HCT116 (cell line): ENCODE measurements at regions not wholly inside any gene's neighbourhood (a gene's known extent, or its start where the extent isn't known, plus 50 kb on each side); places are given as distances from the start of the nearest gene placed in this dataset.

Experiments used
- ATAC-seq: fragments of 200-7000 bp; cut with Tn5 transposase; 2 replicates; pipeline ENCODE4 v1.9.1; 2020; ENCODE audit warnings: mild to moderate bottlenecking, moderate library complexity
- BruUV-seq: library from RNA; stranded (reverse); fragments of 400-500 nt; replicated peaks from 2 replicates; lab custom pipeline; 2021; lab: Mats Ljungman, UMichigan
- CTCF ChIA-PET: fragments of 300-600 bp; sonication (Branson Sonifier 250); formaldehyde crosslinking; loops from one replicate; lab custom pipeline; 2021; ENCODE audit warnings: antibody characterized with exemption; lab: Charles Lee
- POLR2A ChIA-PET: fragments of 300-600, 350-600 bp; sonication (Branson Sonifier 250); formaldehyde crosslinking; loops from one replicate; lab custom pipeline; 2021; ENCODE audit warnings: antibody characterized with exemption; lab: Charles Lee
- RAD21 ChIA-PET, 2 experiments: fragments of 300-600 bp; sonication (Branson Sonifier 250); formaldehyde crosslinking; loops; one replicate each; lab custom pipeline; 2023; ENCODE audit warnings: low total read pairs in 2 of 2; ENCODE audit not compliant: uncharacterized antibody in 2 of 2, unreplicated experiment in 2 of 2, low non-redundant PET in 1 of 2; lab: Charles Lee
- DNase-seq: peaks from one replicate; pipeline ENCODE4 v3.0.0-alpha.2; 2010; ENCODE audit warnings: low read depth, low spot score
- H2AFZ ChIP-seq: fragments of 200-600 bp; shearing (Covaris generic), sonication (generic); 2 replicates; pipeline ENCODE4 v1.6.1; 2017; ENCODE audit warnings: low read depth, mixed run types, mixed read lengths, antibody characterized with exemption, low read length; ENCODE audit not compliant: poor library complexity, severe bottlenecking
- H3K27ac ChIP-seq: 2 replicates; pipeline ENCODE4 v1.5.1; 2012; ENCODE audit warnings: low read depth, low read length
- H3K27me3 ChIP-seq: fragments of 200-600 bp; sonication (generic); 2 replicates; pipeline ENCODE4 v1.6.1; 2016; ENCODE audit warnings: mixed run types, low read length, mixed read lengths; ENCODE audit not compliant: insufficient read depth
- H3K36me3 ChIP-seq, 2 experiments: fragments of 200-500 bp in 1 of 2; fragments of 200-600 bp in 1 of 2; sonication (Bioruptor generic) in 1 of 2; sonication (generic) in 1 of 2; 2 replicates each; pipeline versions ENCODE4 v1.5.1 to v1.6.1; 2014 to 2016; ENCODE audit warnings: low read length in 2 of 2, inconsistent platforms in 1 of 2, mixed read lengths in 1 of 2, mixed run types in 1 of 2; ENCODE audit not compliant: insufficient read depth in 2 of 2, control insufficient read depth in 1 of 2
- H3K4me1 ChIP-seq, 2 experiments: fragments of 200-600 bp in 1 of 2; sonication (generic) in 1 of 2; 2 replicates each; pipeline versions ENCODE4 v1.5.1 to v1.6.1; 2012 to 2017; ENCODE audit warnings: low read length in 2 of 2, inconsistent platforms in 1 of 2, mild to moderate bottlenecking in 1 of 2, mixed read lengths in 1 of 2, mixed run types in 1 of 2, moderate library complexity in 1 of 2; ENCODE audit not compliant: insufficient read depth in 2 of 2, control insufficient read depth in 1 of 2
- H3K4me2 ChIP-seq: fragments of 200-600 bp; sonication (generic); 2 replicates; pipeline ENCODE4 v1.6.1; 2017; ENCODE audit warnings: mixed run types, low read length, mixed read lengths
- H3K4me3 ChIP-seq, 2 experiments: fragments of 200-600 bp in 1 of 2; sonication (generic) in 1 of 2; replicated peaks in 1 of 2; 2 replicates each; pipeline ENCODE4 v1.5.1; 2011 to 2016; ENCODE audit warnings: low read length in 2 of 2, control low read depth in 1 of 2, low read depth in 1 of 2, mild to moderate bottlenecking in 1 of 2, mixed read lengths in 1 of 2, mixed run types in 1 of 2
- H3K79me2 ChIP-seq: fragments of 200-600 bp; sonication (generic); 2 replicates; pipeline ENCODE4 v1.6.1; 2017; ENCODE audit warnings: mild to moderate bottlenecking, mixed run types, low read length, moderate library complexity, mixed read lengths; ENCODE audit not compliant: insufficient read depth
- H3K9ac ChIP-seq: fragments of 200-600 bp; sonication (generic); 2 replicates; pipeline ENCODE4 v1.6.1; 2016; ENCODE audit warnings: low read length, mixed read lengths
- H3K9me2 ChIP-seq: fragments of 200-600 bp; sonication (generic), shearing (Covaris generic); 2 replicates; pipeline ENCODE4 v1.6.1; 2017; ENCODE audit warnings: mixed run types, mild to moderate bottlenecking, moderate library complexity; ENCODE audit not compliant: insufficient read depth
- H3K9me3 ChIP-seq, 2 experiments: fragments of 200-500 bp in 1 of 2; fragments of 200-600 bp in 1 of 2; sonication (Bioruptor generic) in 1 of 2; sonication (generic) in 1 of 2; 2 replicates each; pipeline ENCODE4 v1.6.1; 2014 to 2017; ENCODE audit warnings: low read length in 2 of 2, mixed read lengths in 2 of 2, inconsistent platforms in 1 of 2, low read depth in 1 of 2, mild to moderate bottlenecking in 1 of 2, mixed run types in 1 of 2, moderate library complexity in 1 of 2; ENCODE audit not compliant: control insufficient read depth in 1 of 2, insufficient read depth in 1 of 2
- H4K20me1 ChIP-seq: fragments of 200-600 bp; sonication (generic), shearing (Covaris generic); 2 replicates; pipeline ENCODE4 v1.6.1; 2017; ENCODE audit warnings: mixed run types, mild to moderate bottlenecking, moderate library complexity; ENCODE audit not compliant: insufficient read depth
- CBX3 ChIP-seq: IDR thresholded peaks from 2 replicates; pipeline ENCODE4 v1.6.1; 2012; ENCODE audit warnings: low read depth
- CEBPB ChIP-seq: IDR thresholded peaks from 2 replicates; pipeline ENCODE4 v1.6.1; 2012; ENCODE audit warnings: low read depth
- EGR1 ChIP-seq: IDR thresholded peaks from 2 replicates; pipeline ENCODE4 v1.6.1; 2012; ENCODE audit warnings: low read depth
- ELF1 ChIP-seq: IDR thresholded peaks from 2 replicates; pipeline ENCODE4 v1.6.1; 2012; ENCODE audit warnings: low read depth, borderline replicate concordance
- EZH2 ChIP-seq: fragments of 200-600 bp; sonication (generic); IDR thresholded peaks from 2 replicates; pipeline ENCODE4 v1.6.1; 2017; ENCODE audit warnings: antibody characterized with exemption, mixed run types
- FOSL1 ChIP-seq: IDR thresholded peaks from 2 replicates; pipeline ENCODE4 v1.6.1; 2012; ENCODE audit warnings: low read depth
- JUND ChIP-seq: IDR thresholded peaks from 2 replicates; pipeline ENCODE4 v1.6.1; 2012
- POLR2A ChIP-seq: IDR thresholded peaks from 2 replicates; pipeline ENCODE4 v1.7.0; 2011; ENCODE audit warnings: borderline replicate concordance; ENCODE audit not compliant: insufficient read depth, insufficient read length; ENCODE audit errors: extremely low read depth
- RAD21 ChIP-seq: IDR thresholded peaks from 2 replicates; pipeline ENCODE4 v1.6.1; 2012; ENCODE audit warnings: low read depth, mild to moderate bottlenecking
- SRF ChIP-seq: IDR thresholded peaks from 2 replicates; pipeline ENCODE4 v1.6.1; 2012; ENCODE audit warnings: low read depth
- YY1 ChIP-seq: IDR thresholded peaks from 2 replicates; pipeline ENCODE4 v1.6.1; 2011; ENCODE audit warnings: low read length, low read depth, moderate library complexity, mild to moderate bottlenecking; ENCODE audit not compliant: insufficient replicate concordance; ENCODE audit errors: extremely low read depth
- ZNF274 ChIP-seq: fragments of 200-500 bp; sonication (Bioruptor generic); IDR thresholded peaks from 2 replicates; pipeline ENCODE4 v1.6.1; 2014; ENCODE audit warnings: mild to moderate bottlenecking, low read depth, low read length, inconsistent platforms
- intact Hi-C: fragments of 100-400 bp; cut with micrococcal nuclease; formaldehyde crosslinking; loops from 2 replicates; pipeline ENCODE4 v1.10.0; 2022
- TF ChIP-seq, protein P1 (sequence below), 3 experiments: fragments of 200-600 bp in 1 of 3; sonication (generic) in 1 of 3; IDR thresholded peaks in 2 of 3; conservative IDR thresholded peaks in 1 of 3; 2 replicates each; pipeline ENCODE4 v1.5.1; 2012 to 2017; ENCODE audit warnings: low read depth in 2 of 3, low read length in 2 of 3, antibody characterized with exemption in 1 of 3, borderline replicate concordance in 1 of 3, control low read depth in 1 of 3, mild to moderate bottlenecking in 1 of 3, mixed read lengths in 1 of 3, mixed run types in 1 of 3, moderate library complexity in 1 of 3; ENCODE audit not compliant: insufficient read depth in 1 of 3
- TF ChIP-seq, protein P2 (sequence below): IDR thresholded peaks from 2 replicates; pipeline ENCODE4 v1.6.1; 2012
- TF ChIP-seq, protein P3 (sequence below): IDR thresholded peaks from 2 replicates; pipeline ENCODE4 v1.6.1; 2012; ENCODE audit warnings: low read depth
- TF ChIP-seq, protein P4 (sequence below): IDR thresholded peaks from 2 replicates; pipeline ENCODE4 v1.6.1; 2011; ENCODE audit warnings: mild to moderate bottlenecking, low read length, moderate library complexity; ENCODE audit not compliant: insufficient replicate concordance; ENCODE audit errors: extremely low read depth

DNA sequence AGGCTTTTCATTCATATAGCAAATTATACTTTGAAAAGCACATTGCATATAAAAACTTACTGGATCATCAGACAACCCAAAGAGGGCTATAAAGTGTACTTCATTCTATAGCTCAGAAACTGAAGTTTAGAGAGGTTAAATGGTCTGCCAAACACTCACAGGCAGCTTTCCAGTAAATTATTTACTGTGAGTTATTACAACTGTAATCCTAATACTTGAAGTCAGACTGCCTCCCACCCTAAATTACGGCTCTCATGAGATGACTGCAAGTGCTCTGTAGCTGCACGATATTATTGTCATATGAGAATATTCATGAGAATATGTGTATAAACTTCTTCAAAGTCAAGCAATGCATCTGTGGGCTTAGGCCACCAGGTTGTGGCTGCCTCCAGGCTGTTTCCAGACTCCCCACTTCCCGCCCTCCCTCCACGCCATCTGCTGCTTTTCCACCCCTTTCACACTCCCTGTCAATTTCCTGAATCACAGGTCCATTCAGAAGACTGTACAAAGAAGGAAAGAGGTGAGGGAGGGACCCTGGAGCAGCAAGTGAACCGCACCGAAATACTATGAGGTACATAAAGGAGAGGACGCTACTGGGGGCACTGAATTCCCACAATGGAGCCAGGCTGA, 111.1 kb upstream of the SPOPL start (continued):
- TF ChIP-seq CEBPB = no peak
- TF ChIP-seq, protein P1, sequence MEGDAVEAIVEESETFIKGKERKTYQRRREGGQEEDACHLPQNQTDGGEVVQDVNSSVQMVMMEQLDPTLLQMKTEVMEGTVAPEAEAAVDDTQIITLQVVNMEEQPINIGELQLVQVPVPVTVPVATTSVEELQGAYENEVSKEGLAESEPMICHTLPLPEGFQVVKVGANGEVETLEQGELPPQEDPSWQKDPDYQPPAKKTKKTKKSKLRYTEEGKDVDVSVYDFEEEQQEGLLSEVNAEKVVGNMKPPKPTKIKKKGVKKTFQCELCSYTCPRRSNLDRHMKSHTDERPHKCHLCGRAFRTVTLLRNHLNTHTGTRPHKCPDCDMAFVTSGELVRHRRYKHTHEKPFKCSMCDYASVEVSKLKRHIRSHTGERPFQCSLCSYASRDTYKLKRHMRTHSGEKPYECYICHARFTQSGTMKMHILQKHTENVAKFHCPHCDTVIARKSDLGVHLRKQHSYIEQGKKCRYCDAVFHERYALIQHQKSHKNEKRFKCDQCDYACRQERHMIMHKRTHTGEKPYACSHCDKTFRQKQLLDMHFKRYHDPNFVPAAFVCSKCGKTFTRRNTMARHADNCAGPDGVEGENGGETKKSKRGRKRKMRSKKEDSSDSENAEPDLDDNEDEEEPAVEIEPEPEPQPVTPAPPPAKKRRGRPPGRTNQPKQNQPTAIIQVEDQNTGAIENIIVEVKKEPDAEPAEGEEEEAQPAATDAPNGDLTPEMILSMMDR (IDR thresholded peaks at IDR 0.05 in 2 of 3, conservative IDR thresholded peaks at IDR 0.05 in 1 of 3; ENCODE audit: borderline replicate concordance in 1 of 3, insufficient read depth in 1 of 3, low read depth in 2 of 3, low read length in 2 of 3) = no peak

DNA sequence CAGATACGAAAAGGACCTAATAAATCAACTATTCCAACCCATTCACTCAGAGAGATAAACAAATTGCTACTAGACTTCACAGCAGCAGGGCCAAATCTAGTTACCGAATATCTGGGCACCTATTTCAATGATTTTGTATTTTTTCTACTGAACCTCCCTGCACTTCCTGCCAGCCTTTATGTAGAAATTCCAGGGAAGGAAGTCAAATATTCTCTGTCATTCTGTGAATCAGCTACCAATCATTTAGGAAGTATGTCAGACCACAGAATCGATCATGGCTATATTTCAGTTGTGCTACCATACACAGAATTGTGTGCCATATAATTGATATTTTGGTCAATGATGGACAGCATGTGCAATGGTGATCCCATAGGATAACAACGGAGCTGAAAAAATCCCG, 109.6 kb upstream of the SPOPL start:
- no peak for ATAC-seq
- H3K4me2 ChIP-seq = no peak overlapping the region
- RAD21 ChIA-PET = no interaction called here

More for the DNA sequence above, 109.6 kb upstream of the SPOPL start:
- Histone ChIP-seq H3K4me3 (no peak overlapping the region), H3K9me3 (no peaks in the 10 kb centered on the region), H3K9ac (no peak overlapping the region), H4K20me1 (no peaks in the 10 kb centered on the region), H3K27me3 (no peaks in the 10 kb centered on the region), H2AFZ (no peak overlapping the region), H3K36me3 (no peaks in the 10 kb centered on the region), H3K79me2 (no peaks in the 10 kb centered on the region), H3K27ac (no peak overlapping the region), H3K9me2 (no peaks in the 10 kb centered on the region), H3K4me1 (peaks cover 0 to 12% of the 10 kb centered on the region in 2 experiments; a peak in 1 of 4 replicates)
- intact Hi-C loops = no loop called here
- TF ChIP-seq FOSL1 (no peak), POLR2A (no peak), ELF1 (no peak), EZH2 (no peak), JUND (no peak), CBX3 (no peak), EGR1 (no peak), SRF (no peak), ZNF274 (no peak), RAD21 (no peak), YY1 (no peak)
- TF ChIP-seq, protein P2, sequence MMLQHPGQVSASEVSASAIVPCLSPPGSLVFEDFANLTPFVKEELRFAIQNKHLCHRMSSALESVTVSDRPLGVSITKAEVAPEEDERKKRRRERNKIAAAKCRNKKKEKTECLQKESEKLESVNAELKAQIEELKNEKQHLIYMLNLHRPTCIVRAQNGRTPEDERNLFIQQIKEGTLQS = no peak
- TF ChIP-seq, protein P3, sequence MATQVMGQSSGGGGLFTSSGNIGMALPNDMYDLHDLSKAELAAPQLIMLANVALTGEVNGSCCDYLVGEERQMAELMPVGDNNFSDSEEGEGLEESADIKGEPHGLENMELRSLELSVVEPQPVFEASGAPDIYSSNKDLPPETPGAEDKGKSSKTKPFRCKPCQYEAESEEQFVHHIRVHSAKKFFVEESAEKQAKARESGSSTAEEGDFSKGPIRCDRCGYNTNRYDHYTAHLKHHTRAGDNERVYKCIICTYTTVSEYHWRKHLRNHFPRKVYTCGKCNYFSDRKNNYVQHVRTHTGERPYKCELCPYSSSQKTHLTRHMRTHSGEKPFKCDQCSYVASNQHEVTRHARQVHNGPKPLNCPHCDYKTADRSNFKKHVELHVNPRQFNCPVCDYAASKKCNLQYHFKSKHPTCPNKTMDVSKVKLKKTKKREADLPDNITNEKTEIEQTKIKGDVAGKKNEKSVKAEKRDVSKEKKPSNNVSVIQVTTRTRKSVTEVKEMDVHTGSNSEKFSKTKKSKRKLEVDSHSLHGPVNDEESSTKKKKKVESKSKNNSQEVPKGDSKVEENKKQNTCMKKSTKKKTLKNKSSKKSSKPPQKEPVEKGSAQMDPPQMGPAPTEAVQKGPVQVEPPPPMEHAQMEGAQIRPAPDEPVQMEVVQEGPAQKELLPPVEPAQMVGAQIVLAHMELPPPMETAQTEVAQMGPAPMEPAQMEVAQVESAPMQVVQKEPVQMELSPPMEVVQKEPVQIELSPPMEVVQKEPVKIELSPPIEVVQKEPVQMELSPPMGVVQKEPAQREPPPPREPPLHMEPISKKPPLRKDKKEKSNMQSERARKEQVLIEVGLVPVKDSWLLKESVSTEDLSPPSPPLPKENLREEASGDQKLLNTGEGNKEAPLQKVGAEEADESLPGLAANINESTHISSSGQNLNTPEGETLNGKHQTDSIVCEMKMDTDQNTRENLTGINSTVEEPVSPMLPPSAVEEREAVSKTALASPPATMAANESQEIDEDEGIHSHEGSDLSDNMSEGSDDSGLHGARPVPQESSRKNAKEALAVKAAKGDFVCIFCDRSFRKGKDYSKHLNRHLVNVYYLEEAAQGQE = no peak
- TF ChIP-seq, protein P4, sequence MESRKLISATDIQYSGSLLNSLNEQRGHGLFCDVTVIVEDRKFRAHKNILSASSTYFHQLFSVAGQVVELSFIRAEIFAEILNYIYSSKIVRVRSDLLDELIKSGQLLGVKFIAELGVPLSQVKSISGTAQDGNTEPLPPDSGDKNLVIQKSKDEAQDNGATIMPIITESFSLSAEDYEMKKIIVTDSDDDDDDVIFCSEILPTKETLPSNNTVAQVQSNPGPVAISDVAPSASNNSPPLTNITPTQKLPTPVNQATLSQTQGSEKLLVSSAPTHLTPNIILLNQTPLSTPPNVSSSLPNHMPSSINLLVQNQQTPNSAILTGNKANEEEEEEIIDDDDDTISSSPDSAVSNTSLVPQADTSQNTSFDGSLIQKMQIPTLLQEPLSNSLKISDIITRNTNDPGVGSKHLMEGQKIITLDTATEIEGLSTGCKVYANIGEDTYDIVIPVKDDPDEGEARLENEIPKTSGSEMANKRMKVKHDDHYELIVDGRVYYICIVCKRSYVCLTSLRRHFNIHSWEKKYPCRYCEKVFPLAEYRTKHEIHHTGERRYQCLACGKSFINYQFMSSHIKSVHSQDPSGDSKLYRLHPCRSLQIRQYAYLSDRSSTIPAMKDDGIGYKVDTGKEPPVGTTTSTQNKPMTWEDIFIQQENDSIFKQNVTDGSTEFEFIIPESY = no peak
- ChIA-PET CTCF (no interaction called here), POLR2A (no interaction called here)
- no TSS peak for BruUV-seq
- no peak for DNase-seq
